ENCODE measurements at regions not wholly inside any gene's neighbourhood (a gene's known extent, or its start where the extent isn't known, plus 50 kb on each side); places are given as distances from the start of the nearest gene placed in this dataset.

GRCh38 chr15:95864467-95864886 lies 466.0 kb upstream of the NR2F2 start:
- Mint-ChIP-seq H3K4me3 (ENCODE audit: unreplicated experiment) (no peak overlapping the region), H3K4me1 (ENCODE audit: insufficient read depth, unreplicated experiment) (no peaks in the 10 kb centered on the region), H3K27ac (ENCODE audit: low read depth, unreplicated experiment) (no peak overlapping the region), H3K9me3 (ENCODE audit: unreplicated experiment) (no peaks in the 10 kb centered on the region), H3K27me3 (ENCODE audit: insufficient read depth, unreplicated experiment) (no peaks in the 10 kb centered on the region), H3K36me3 (ENCODE audit: insufficient read depth, unreplicated experiment) (no peaks in the 10 kb centered on the region)
- POLR2A ChIA-PET: interaction anchor here (0.6 kb wide), 1 partner anchor 551 kb away, joined by 3 read pairs; no protein-coding TSS in a partner anchor
- intact Hi-C loops (cut with micrococcal nuclease): no loop called here
- TF ChIP-seq CTCF (IDR thresholded peaks at IDR 0.05; ENCODE audit: unreplicated experiment): no peak
- no peak for DNase-seq (ENCODE audit: unreplicated experiment)
- CTCF ChIA-PET: no interaction called here
- no TSS peak for BruUV-seq (replicated peaks)

- H3K27me3 Mint-ChIP-seq (ENCODE audit: insufficient read depth, unreplicated experiment): no peaks in the 10 kb centered on the region
- ChIA-PET POLR2A (no interaction called here), CTCF (no interaction called here)
- no peak overlapping the region for H3K4me3 Mint-ChIP-seq (ENCODE audit: unreplicated experiment)
- no peak for DNase-seq (ENCODE audit: unreplicated experiment)
- TF ChIP-seq CTCF (IDR thresholded peaks at IDR 0.05; ENCODE audit: unreplicated experiment): no peak
- no peak overlapping the region for H3K27ac Mint-ChIP-seq (ENCODE audit: low read depth, unreplicated experiment)
- no peaks in the 10 kb centered on the region for H3K9me3 Mint-ChIP-seq (ENCODE audit: unreplicated experiment)
- no peaks in the 10 kb centered on the region for H3K4me1 Mint-ChIP-seq (ENCODE audit: insufficient read depth, unreplicated experiment)
- H3K36me3 Mint-ChIP-seq (ENCODE audit: insufficient read depth, unreplicated experiment): no peaks in the 10 kb centered on the region
- BruUV-seq (replicated peaks): no TSS peak
- intact Hi-C loops (cut with micrococcal nuclease): no loop called here
Observed at GRCh38 chr15:95865330-95865739, 465.2 kb upstream of the NR2F2 start.

GRCh38 chr15:95866711-95867440 lies 463.6 kb upstream of the NR2F2 start:
- ChIA-PET POLR2A (no interaction called here), CTCF (no interaction called here)
- Mint-ChIP-seq H3K4me1 (ENCODE audit: insufficient read depth, unreplicated experiment) (no peaks in the 10 kb centered on the region), H3K9me3 (ENCODE audit: unreplicated experiment) (no peaks in the 10 kb centered on the region), H3K27ac (ENCODE audit: low read depth, unreplicated experiment) (no peak overlapping the region), H3K36me3 (ENCODE audit: insufficient read depth, unreplicated experiment) (no peaks in the 10 kb centered on the region), H3K4me3 (ENCODE audit: unreplicated experiment) (no peak overlapping the region), H3K27me3 (ENCODE audit: insufficient read depth, unreplicated experiment) (no peaks in the 10 kb centered on the region)
- intact Hi-C loops (cut with micrococcal nuclease): no loop called here
- TF ChIP-seq CTCF (IDR thresholded peaks at IDR 0.05; ENCODE audit: unreplicated experiment): no peak
- DNase-seq (ENCODE audit: unreplicated experiment): no peak
- BruUV-seq (replicated peaks): no TSS peak

GRCh38 chr15:95868450-95868849 lies 462.1 kb upstream of the NR2F2 start:
- no TSS peak for BruUV-seq (replicated peaks)
- ChIA-PET POLR2A (no interaction called here), CTCF (interaction anchor here (0.6 kb wide), 1 partner anchor 40 kb away, joined by 3 read pairs; no protein-coding TSS in a partner anchor)
- Mint-ChIP-seq H3K4me3 (ENCODE audit: unreplicated experiment) (no peak overlapping the region), H3K9me3 (ENCODE audit: unreplicated experiment) (no peaks in the 10 kb centered on the region), H3K36me3 (ENCODE audit: insufficient read depth, unreplicated experiment) (no peaks in the 10 kb centered on the region), H3K4me1 (ENCODE audit: insufficient read depth, unreplicated experiment) (no peaks in the 10 kb centered on the region), H3K27ac (ENCODE audit: low read depth, unreplicated experiment) (no peak overlapping the region), H3K27me3 (ENCODE audit: insufficient read depth, unreplicated experiment) (no peaks in the 10 kb centered on the region)
- intact Hi-C loops (cut with micrococcal nuclease): no loop called here
- TF ChIP-seq CTCF (IDR thresholded peaks at IDR 0.05; ENCODE audit: unreplicated experiment): no peak
- no peak for DNase-seq (ENCODE audit: unreplicated experiment)

All from MCF 10A (cell line).